Astrocyte of the cerebellum (primary cell): ENCODE measurements at regions not wholly inside any gene's neighbourhood (a gene's known extent, or its start where the extent isn't known, plus 50 kb on each side); places are given as distances from the start of the nearest gene placed in this dataset.

Source experiments
- DNase-seq: peaks from one replicate; pipeline ENCODE4 v3.0.0-alpha.2; 2011; ENCODE audit warnings: low read depth
- H3K4me3 ChIP-seq: 2 replicates; pipeline ENCODE4 v1.5.1; 2011; ENCODE audit warnings: mild to moderate bottlenecking, low read depth, low read length, moderate library complexity
- CTCF ChIP-seq: IDR thresholded peaks from 2 replicates; pipeline ENCODE4 v1.5.1; 2012; ENCODE audit warnings: low read length, low read depth, moderate library complexity, mild to moderate bottlenecking; ENCODE audit errors: missing control alignments
- in situ Hi-C: cut with HindIII; loops from 2 replicates; pipeline ENCODE4 v1.10.0; 2017; ENCODE audit warnings: low sequenced_read_pairs

GRCh38 chr13:31965361-31966066 lies 66.1 kb upstream of the FRY start:
- no peak overlapping the region for H3K4me3 ChIP-seq
- in situ Hi-C loops, result no loop called here
- peak; percentile 61 for DNase-seq
- TF ChIP-seq CTCF, result no peak

GRCh38 chr13:31967155-31967554 lies 64.4 kb upstream of the FRY start:
- DNase-seq, result no peak
- no peak overlapping the region for H3K4me3 ChIP-seq
- in situ Hi-C loops, result no loop called here
- TF ChIP-seq CTCF, result no peak

GRCh38 chr13:31968473-31968872 lies 63.1 kb upstream of the FRY start:
- DNase-seq, result no peak

GRCh38 chr13:31970231-31970930 lies 61.2 kb upstream of the FRY start:
- no peak for TF ChIP-seq CTCF
- DNase-seq, result peak; percentile 12
- in situ Hi-C loops, result no loop called here
- no peak overlapping the region for H3K4me3 ChIP-seq

More at GRCh38 chr13:31968473-31968872, 63.1 kb upstream of the FRY start:
- no peak overlapping the region for H3K4me3 ChIP-seq
- no peak for TF ChIP-seq CTCF
- in situ Hi-C loops, result no loop called here

GRCh38 chr13:31972453-31972852 lies 59.1 kb upstream of the FRY start:
- no peak overlapping the region for H3K4me3 ChIP-seq

GRCh38 chr13:31978021-31978420 lies 53.6 kb upstream of the FRY start:
- in situ Hi-C loops, result no loop called here
- H3K4me3 ChIP-seq, result no peak overlapping the region
- TF ChIP-seq CTCF, result no peak
- DNase-seq, result no peak

More at GRCh38 chr13:31972453-31972852, 59.1 kb upstream of the FRY start:
- no peak for TF ChIP-seq CTCF
- DNase-seq, result no peak
- in situ Hi-C loops, result no loop called here
